ENCODE measurements at regions not wholly inside any gene's neighbourhood (a gene's known extent, or its start where the extent isn't known, plus 50 kb on each side); places are given as distances from the start of the nearest gene placed in this dataset.
"Not testable (repeated sequence)": the region's sequence is repeated elsewhere in the genome, so short reads cannot be mapped to it uniquely, and the experiment has no call there.

GRCh38 chr15:44853304-44853950 is 103.1 kb upstream of the TERB2 start:
- TF ChIP-seq CTCF (IDR thresholded peaks at IDR 0.05) (peak; percentile 87), RAD21 (IDR thresholded peaks at IDR 0.05; ENCODE audit: low read length) (peak; percentile 78)
- not testable (repeated sequence) for TF ChIP-seq USF1 (IDR thresholded peaks at IDR 0.05; ENCODE audit: borderline replicate concordance, low read depth); REST (IDR thresholded peaks at IDR 0.05; ENCODE audit: low read depth, low read length); GABPA (IDR thresholded peaks at IDR 0.05; ENCODE audit: low read depth); RXRA (IDR thresholded peaks at IDR 0.05; ENCODE audit: borderline replicate concordance, low read depth); RCOR1 (IDR thresholded peaks at IDR 0.05; ENCODE audit: low read length); TEAD4 (IDR thresholded peaks at IDR 0.05; ENCODE audit: borderline replicate concordance, insufficient read depth); CHD2 (IDR thresholded peaks at IDR 0.05; ENCODE audit: low read length, partially characterized antibody); ZBTB33 (IDR thresholded peaks at IDR 0.05; ENCODE audit: borderline replicate concordance, low read depth)
